ENCODE measurements at regions not wholly inside any gene's neighbourhood (a gene's known extent, or its start where the extent isn't known, plus 50 kb on each side); places are given as distances from the start of the nearest gene placed in this dataset.

GRCh38 chr2:223260681-223261080 lies 208.7 kb downstream of the KCNE4 start:
- H2AFZ ChIP-seq (ENCODE audit: low read length): no peak overlapping the region

More at GRCh38 chr2:223260681-223261080, 208.7 kb downstream of the KCNE4 start:
- CTCF ChIA-PET (ENCODE audit: low intra/inter-chr PET ratio, low total read pairs): no interaction called here
- Histone ChIP-seq H3K36me3 (replicated peaks in 1 of 2; ENCODE audit: control insufficient read depth in 1 of 2, insufficient read depth in 2 of 2, low read length in 2 of 2) (no peaks in the 10 kb centered on the region), H3K9ac (ENCODE audit: insufficient read depth, low read depth, low read length) (no peak overlapping the region), H3K4me2 (ENCODE audit: low read depth, low read length) (no peak overlapping the region), H3K27me3 (ENCODE audit: control insufficient read depth in 1 of 2, insufficient read depth in 2 of 2, low read length in 2 of 2) (no peaks in the 10 kb centered on the region), H3K9me3 (ENCODE audit: low read length) (no peaks in the 10 kb centered on the region), H3K4me3 (replicated peaks in 1 of 3; ENCODE audit: insufficient read depth in 1 of 3, low read depth in 2 of 3, low read length in 3 of 3) (no peak overlapping the region), H3K79me2 (ENCODE audit: insufficient read depth, low read length) (no peaks in the 10 kb centered on the region), H3K27ac (ENCODE audit: extremely low read length, insufficient read depth, low read length) (no peak overlapping the region), H3K4me1 (ENCODE audit: insufficient read depth, low read length) (no peaks in the 10 kb centered on the region), H4K20me1 (ENCODE audit: insufficient read depth, low read length) (no peaks in the 10 kb centered on the region)
- ATAC-seq (no peak), FAIRE-seq (no peak), DNase-seq (ENCODE audit: low spot score) (no peak)
- TF ChIP-seq HCFC1 (IDR thresholded peaks at IDR 0.05; ENCODE audit: low read depth, low read length) (no peak), ZNF280D (CRISPR knock-in tag; IDR thresholded peaks at IDR 0.05) (no peak), BRD4 (CRISPR knock-in tag; IDR thresholded peaks at IDR 0.05) (no peak), PCBP1 (IDR thresholded peaks at IDR 0.05; ENCODE audit: borderline replicate concordance, low read depth, low read length) (no peak), NBN (conservative IDR thresholded peaks at IDR 0.05) (no peak), ZNF83 (CRISPR knock-in tag; IDR thresholded peaks at IDR 0.05; ENCODE audit: borderline replicate concordance) (no peak), ZNF362 (CRISPR knock-in tag; IDR thresholded peaks at IDR 0.05; ENCODE audit: borderline replicate concordance) (no peak), ZMYM4 (CRISPR knock-in tag; IDR thresholded peaks at IDR 0.05) (no peak)
- TF ChIP-seq, protein P1, sequence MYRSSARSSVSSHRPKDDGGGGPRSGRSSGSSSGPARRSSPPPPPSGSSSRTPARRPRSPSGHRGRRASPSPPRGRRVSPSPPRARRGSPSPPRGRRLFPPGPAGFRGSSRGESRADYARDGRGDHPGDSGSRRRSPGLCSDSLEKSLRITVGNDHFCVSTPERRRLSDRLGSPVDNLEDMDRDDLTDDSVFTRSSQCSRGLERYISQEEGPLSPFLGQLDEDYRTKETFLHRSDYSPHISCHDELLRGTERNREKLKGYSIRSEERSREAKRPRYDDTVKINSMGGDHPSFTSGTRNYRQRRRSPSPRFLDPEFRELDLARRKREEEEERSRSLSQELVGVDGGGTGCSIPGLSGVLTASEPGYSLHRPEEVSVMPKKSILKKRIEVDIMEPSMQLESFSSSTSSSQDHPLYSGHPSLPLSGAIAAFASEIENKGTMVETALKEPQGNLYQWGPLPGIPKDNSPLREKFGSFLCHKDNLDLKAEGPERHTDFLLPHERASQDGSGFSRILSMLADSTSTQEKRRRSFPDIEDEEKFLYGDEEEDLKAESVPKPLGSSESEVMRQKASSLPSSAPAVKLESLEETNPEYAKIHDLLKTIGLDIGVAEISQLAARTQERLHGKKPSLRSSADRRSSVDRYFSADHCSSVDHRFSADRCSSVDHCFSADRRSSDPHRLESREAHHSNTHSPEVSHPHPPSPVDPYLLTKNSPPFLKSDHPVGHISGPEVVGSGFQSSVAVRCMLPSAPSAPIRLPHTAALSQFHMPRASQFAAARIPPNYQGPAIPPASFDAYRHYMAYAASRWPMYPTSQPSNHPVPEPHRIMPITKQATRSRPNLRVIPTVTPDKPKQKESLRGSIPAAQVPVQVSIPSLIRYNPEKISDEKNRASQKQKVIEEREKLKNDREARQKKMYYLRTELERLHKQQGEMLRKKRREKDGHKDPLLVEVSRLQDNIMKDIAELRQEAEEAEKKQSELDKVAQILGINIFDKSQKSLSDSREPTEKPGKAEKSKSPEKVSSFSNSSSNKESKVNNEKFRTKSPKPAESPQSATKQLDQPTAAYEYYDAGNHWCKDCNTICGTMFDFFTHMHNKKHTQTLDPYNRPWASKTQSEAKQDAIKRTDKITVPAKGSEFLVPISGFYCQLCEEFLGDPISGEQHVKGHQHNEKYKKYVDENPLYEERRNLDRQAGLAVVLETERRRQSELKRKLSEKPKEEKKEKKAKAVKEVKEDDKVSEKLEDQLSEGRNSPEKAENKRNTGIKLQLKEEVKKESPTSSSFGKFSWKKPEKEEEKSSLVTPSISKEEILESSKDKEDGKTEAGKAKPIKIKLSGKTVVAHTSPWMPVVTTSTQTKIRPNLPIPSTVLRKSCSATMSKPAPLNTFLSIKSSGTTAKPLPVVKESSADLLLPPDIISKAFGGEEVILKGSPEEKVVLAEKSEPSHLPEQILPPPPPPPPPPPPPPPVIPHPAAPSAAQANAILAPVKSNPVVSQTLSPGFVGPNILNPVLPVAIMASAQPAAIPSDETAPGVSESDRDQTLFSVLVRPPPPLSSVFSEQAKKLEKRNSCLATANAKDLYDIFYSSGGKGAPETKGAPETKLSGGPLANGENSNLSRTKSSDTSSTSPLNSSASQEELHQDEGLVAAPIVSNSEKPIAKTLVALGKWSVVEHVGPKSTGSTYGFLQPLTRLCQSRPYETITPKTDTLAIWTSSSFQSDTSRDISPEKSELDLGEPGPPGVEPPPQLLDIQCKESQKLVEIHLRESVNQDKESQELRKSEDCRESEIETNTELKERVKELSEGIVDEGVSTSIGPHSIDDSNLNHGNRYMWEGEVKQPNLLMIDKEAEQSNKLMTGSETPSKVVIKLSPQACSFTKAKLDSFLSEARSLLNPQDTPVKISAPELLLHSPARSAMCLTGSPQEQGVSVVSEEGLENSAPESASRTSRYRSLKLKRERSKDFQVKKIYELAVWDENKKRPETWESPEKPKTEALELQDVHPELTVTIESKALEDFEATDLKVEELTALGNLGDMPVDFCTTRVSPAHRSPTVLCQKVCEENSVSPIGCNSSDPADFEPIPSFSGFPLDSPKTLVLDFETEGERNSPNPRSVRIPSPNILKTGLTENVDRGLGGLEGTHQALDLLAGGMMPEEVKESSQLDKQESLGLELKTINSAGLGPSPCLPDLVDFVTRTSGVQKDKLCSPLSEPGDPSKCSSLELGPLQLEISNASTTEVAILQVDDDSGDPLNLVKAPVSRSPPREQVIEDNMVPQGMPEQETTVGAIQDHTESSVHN (CRISPR knock-in tag; IDR thresholded peaks at IDR 0.05): no peak
- no TSS peak for BruUV-seq (replicated peaks)
- in situ Hi-C loops (cut with HindIII; ENCODE audit: extremely low pct_ligation_motif_present, low pct_unique_long_range_greater_than_20kb) (no loop called here), intact Hi-C loops (cut with micrococcal nuclease; ENCODE audit: unreplicated experiment) (no loop called here)
- 0% methylated on average over 2 of the region's 2 CpGs for WGBS (ENCODE audit: low lambda C conversion rate)
- POLR2A ChIA-PET: no interaction called here

Measured in HepG2 (cell line).